Smooth muscle cell (in vitro differentiated cells): ENCODE measurements at regions not wholly inside any gene's neighbourhood (a gene's known extent, or its start where the extent isn't known, plus 50 kb on each side); places are given as distances from the start of the nearest gene placed in this dataset.

ENCODE experiments used
- DNase-seq: peaks from one replicate; lab custom pipeline; 2025; ENCODE audit not compliant: unreplicated experiment; lab: John Stamatoyannopoulos, UW
- H2AFZ ChIP-seq: fragments of 200-600 bp; sonication (generic); 2 replicates; pipeline ENCODE4 v1.6.0; 2016; ENCODE audit warnings: antibody characterized with exemption, low read depth, mild to moderate bottlenecking
- H3F3A ChIP-seq: fragments of 200-600 bp; sonication (generic); 2 replicates; pipeline ENCODE4 v1.6.0; 2017; ENCODE audit warnings: antibody characterized with exemption, low read depth
- H3K27ac ChIP-seq: fragments of 200-600 bp; sonication (generic); 2 replicates; pipeline ENCODE4 v1.5.1; 2016; ENCODE audit warnings: low read depth, mild to moderate bottlenecking
- H3K27me3 ChIP-seq: fragments of 200-600 bp; sonication (generic); 2 replicates; pipeline ENCODE4 v1.6.1; 2016; ENCODE audit warnings: low read depth, mild to moderate bottlenecking
- H3K36me3 ChIP-seq: fragments of 200-600 bp; sonication (generic); 2 replicates; pipeline ENCODE4 v1.5.1; 2016; ENCODE audit warnings: low read depth
- H3K4me1 ChIP-seq: fragments of 200-600 bp; sonication (generic); 2 replicates; pipeline ENCODE4 v1.5.1; 2016; ENCODE audit warnings: low read depth
- H3K4me2 ChIP-seq: fragments of 200-600 bp; sonication (generic); 2 replicates; pipeline ENCODE4 v1.6.0; 2016; ENCODE audit warnings: mild to moderate bottlenecking
- H3K4me3 ChIP-seq: fragments of 200-600 bp; sonication (generic); 2 replicates; pipeline ENCODE4 v1.5.1; 2016; ENCODE audit warnings: mild to moderate bottlenecking
- H3K79me2 ChIP-seq: fragments of 200-600 bp; sonication (generic); 2 replicates; pipeline ENCODE4 v1.6.0; 2016; ENCODE audit warnings: low read depth, mild to moderate bottlenecking
- H3K9ac ChIP-seq: fragments of 200-600 bp; sonication (generic); 2 replicates; pipeline ENCODE4 v1.6.0; 2016; ENCODE audit warnings: low read depth
- H3K9me3 ChIP-seq: fragments of 200-600 bp; sonication (generic); replicated peaks from 2 replicates; pipeline ENCODE4 v1.5.1; 2016; ENCODE audit warnings: low read depth
- H4K20me1 ChIP-seq: fragments of 200-600 bp; sonication (generic); 2 replicates; pipeline ENCODE4 v1.6.0; 2016; ENCODE audit warnings: low read depth
- CTCF ChIP-seq: fragments of 200-600 bp; sonication (generic); IDR thresholded peaks from 2 replicates; pipeline ENCODE4 v1.5.1; 2017; ENCODE audit warnings: borderline replicate concordance, mild to moderate bottlenecking, antibody characterized with exemption; ENCODE audit not compliant: insufficient read depth, poor library complexity, severe bottlenecking
- WGBS: methylation state at CpG from one replicate; pipeline ENCODE4 v1.1.7; 2016; ENCODE audit warnings: low lambda C conversion rate; 5-methylcytosine and 5-hydroxymethylcytosine counted together

- no peaks in the 10 kb centered on the region for H3K27me3 ChIP-seq
- no peak for DNase-seq
- H3F3A ChIP-seq, result no peaks in the 10 kb centered on the region
- no peak overlapping the region for H3K4me2 ChIP-seq
- no peaks in the 10 kb centered on the region for H3K79me2 ChIP-seq
- H2AFZ ChIP-seq, result no peak overlapping the region
- peaks cover 12% of the 10 kb centered on the region for H3K4me1 ChIP-seq
- no peak overlapping the region for H3K27ac ChIP-seq
- no peak overlapping the region for H3K9ac ChIP-seq
- no peak for TF ChIP-seq CTCF
- H3K4me3 ChIP-seq, result no peak overlapping the region
- 93% methylated on average over 2 of the region's 2 CpGs for WGBS
- H3K36me3 ChIP-seq, result no peaks in the 10 kb centered on the region
- no peaks in the 10 kb centered on the region for H4K20me1 ChIP-seq
- no peaks in the 10 kb centered on the region for H3K9me3 ChIP-seq
Measured at GRCh38 chr13:40346592-40346991, 319.8 kb downstream of the FOXO1 start.

- no peak for DNase-seq
- no peak overlapping the region for H3K27ac ChIP-seq
- no peak overlapping the region for H3K9ac ChIP-seq
- TF ChIP-seq CTCF, result no peak
- H3F3A ChIP-seq, result no peaks in the 10 kb centered on the region
- no peaks in the 10 kb centered on the region for H3K36me3 ChIP-seq
- H3K9me3 ChIP-seq, result no peaks in the 10 kb centered on the region
- WGBS, result 30% methylated on average over 7 of the region's 7 CpGs
- H3K79me2 ChIP-seq, result no peaks in the 10 kb centered on the region
- peak overlapping the region; percentile 66 for H3K4me2 ChIP-seq
- peaks cover 10% of the 10 kb centered on the region for H3K4me1 ChIP-seq
- H3K4me3 ChIP-seq, result no peak overlapping the region
- peak overlapping the region; percentile 42 for H2AFZ ChIP-seq
- H4K20me1 ChIP-seq, result no peaks in the 10 kb centered on the region
- H3K27me3 ChIP-seq, result no peaks in the 10 kb centered on the region
Measured at GRCh38 chr13:40348096-40348679, 318.3 kb downstream of the FOXO1 start.

- H3K9me3 ChIP-seq, result no peaks in the 10 kb centered on the region
- H2AFZ ChIP-seq, result no peak overlapping the region
- peaks cover 10% of the 10 kb centered on the region for H3K4me1 ChIP-seq
- H3K36me3 ChIP-seq, result no peaks in the 10 kb centered on the region
- H3K27me3 ChIP-seq, result no peaks in the 10 kb centered on the region
- no peak overlapping the region for H3K9ac ChIP-seq
- H3F3A ChIP-seq, result no peaks in the 10 kb centered on the region
- no peak overlapping the region for H3K27ac ChIP-seq
- no peak for DNase-seq
- H3K4me3 ChIP-seq, result no peak overlapping the region
- no peak for TF ChIP-seq CTCF
- H4K20me1 ChIP-seq, result no peaks in the 10 kb centered on the region
- 90% methylated on average over 10 of the region's 10 CpGs for WGBS
- no peak overlapping the region for H3K4me2 ChIP-seq
- H3K79me2 ChIP-seq, result no peaks in the 10 kb centered on the region
Measured at GRCh38 chr13:40350283-40350992, 316.0 kb downstream of the FOXO1 start.
